PC-9 (cell line): ENCODE measurements at regions not wholly inside any gene's neighbourhood (a gene's known extent, or its start where the extent isn't known, plus 50 kb on each side); places are given as distances from the start of the nearest gene placed in this dataset.

ENCODE experiments used
- CTCF ChIP-seq: fragments of 200-600 bp; sonication (generic); conservative IDR thresholded peaks from 2 replicates; pipeline ENCODE4 v1.6.1; 2017; ENCODE audit warnings: mixed run types, antibody characterized with exemption, mild to moderate bottlenecking, moderate library complexity
- EZH2 ChIP-seq: fragments of 200-600 bp; sonication (generic); IDR thresholded peaks from 2 replicates; pipeline ENCODE4 v1.8.0; 2017; ENCODE audit warnings: antibody characterized with exemption, low read depth

- TF ChIP-seq CTCF (no peak), EZH2 (no peak)
Measured at GRCh38 chr12:29004936-29005304, 144.2 kb upstream of the FAR2 start.
